Mesothelial cell of epicardium (in vitro differentiated cells): ENCODE measurements at regions not wholly inside any gene's neighbourhood (a gene's known extent, or its start where the extent isn't known, plus 50 kb on each side); places are given as distances from the start of the nearest gene placed in this dataset.

ENCODE experiments used
- DNase-seq, 2 experiments: peaks; one replicate each; pipeline ENCODE4 v3.0.0; 2021; ENCODE audit warnings: low spot score in 2 of 2; ENCODE audit not compliant: unreplicated experiment in 2 of 2
- H3K27ac Mint-ChIP-seq: 2 replicates; pipeline ENCODE4 v1.8.0; 2021; ENCODE audit warnings: mixed read lengths
- H3K27me3 Mint-ChIP-seq: 2 replicates; pipeline ENCODE4 v1.8.0; 2021; ENCODE audit warnings: low read depth, mixed read lengths
- H3K36me3 Mint-ChIP-seq: 2 replicates; pipeline ENCODE4 v1.8.0; 2021; ENCODE audit warnings: mixed read lengths
- H3K4me1 Mint-ChIP-seq: 2 replicates; pipeline ENCODE4 v1.8.0; 2021; ENCODE audit warnings: mixed read lengths
- H3K4me3 Mint-ChIP-seq: 2 replicates; pipeline ENCODE4 v1.8.0; 2021; ENCODE audit warnings: mild to moderate bottlenecking, moderate library complexity, mixed read lengths
- H3K9me3 Mint-ChIP-seq: 2 replicates; pipeline ENCODE4 v1.8.0; 2021; ENCODE audit warnings: mixed read lengths
- TF ChIP-seq, protein P1 (sequence below): fragments of 200-600 bp; sonication (generic); IDR thresholded peaks from one replicate; pipeline ENCODE4 v1.5.0; 2021; ENCODE audit warnings: antibody characterized with exemption; ENCODE audit not compliant: unreplicated experiment

DNA sequence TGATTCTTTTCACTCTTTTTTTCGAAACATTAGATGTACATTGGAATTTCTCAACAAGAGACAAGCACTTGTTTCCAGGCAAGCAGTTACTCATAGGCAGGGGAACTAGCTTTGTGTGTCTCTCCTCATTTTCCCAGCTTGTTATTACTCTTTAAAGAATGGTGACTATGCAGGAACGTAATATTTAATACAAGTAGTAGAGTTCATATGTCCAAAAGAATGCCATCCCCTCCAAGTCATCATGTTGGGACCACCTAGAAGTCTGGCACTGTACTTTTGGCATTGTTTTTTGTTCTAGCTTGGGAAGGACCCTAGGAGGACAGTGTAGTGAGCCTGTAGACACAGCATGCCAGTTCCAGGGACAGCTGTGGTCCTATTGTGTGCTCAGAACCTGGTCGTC is 650.7 kb downstream of the INHBA start:
- H3K4me1 Mint-ChIP-seq = peaks cover 25% of the 10 kb centered on the region
- H3K27ac Mint-ChIP-seq = no peak overlapping the region
- TF ChIP-seq, protein P1, sequence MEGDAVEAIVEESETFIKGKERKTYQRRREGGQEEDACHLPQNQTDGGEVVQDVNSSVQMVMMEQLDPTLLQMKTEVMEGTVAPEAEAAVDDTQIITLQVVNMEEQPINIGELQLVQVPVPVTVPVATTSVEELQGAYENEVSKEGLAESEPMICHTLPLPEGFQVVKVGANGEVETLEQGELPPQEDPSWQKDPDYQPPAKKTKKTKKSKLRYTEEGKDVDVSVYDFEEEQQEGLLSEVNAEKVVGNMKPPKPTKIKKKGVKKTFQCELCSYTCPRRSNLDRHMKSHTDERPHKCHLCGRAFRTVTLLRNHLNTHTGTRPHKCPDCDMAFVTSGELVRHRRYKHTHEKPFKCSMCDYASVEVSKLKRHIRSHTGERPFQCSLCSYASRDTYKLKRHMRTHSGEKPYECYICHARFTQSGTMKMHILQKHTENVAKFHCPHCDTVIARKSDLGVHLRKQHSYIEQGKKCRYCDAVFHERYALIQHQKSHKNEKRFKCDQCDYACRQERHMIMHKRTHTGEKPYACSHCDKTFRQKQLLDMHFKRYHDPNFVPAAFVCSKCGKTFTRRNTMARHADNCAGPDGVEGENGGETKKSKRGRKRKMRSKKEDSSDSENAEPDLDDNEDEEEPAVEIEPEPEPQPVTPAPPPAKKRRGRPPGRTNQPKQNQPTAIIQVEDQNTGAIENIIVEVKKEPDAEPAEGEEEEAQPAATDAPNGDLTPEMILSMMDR = no peak
- H3K27me3 Mint-ChIP-seq = no peaks in the 10 kb centered on the region
- DNase-seq = no peak
- no peak overlapping the region for H3K4me3 Mint-ChIP-seq
- H3K36me3 Mint-ChIP-seq = no peaks in the 10 kb centered on the region
- H3K9me3 Mint-ChIP-seq = no peaks in the 10 kb centered on the region

DNA sequence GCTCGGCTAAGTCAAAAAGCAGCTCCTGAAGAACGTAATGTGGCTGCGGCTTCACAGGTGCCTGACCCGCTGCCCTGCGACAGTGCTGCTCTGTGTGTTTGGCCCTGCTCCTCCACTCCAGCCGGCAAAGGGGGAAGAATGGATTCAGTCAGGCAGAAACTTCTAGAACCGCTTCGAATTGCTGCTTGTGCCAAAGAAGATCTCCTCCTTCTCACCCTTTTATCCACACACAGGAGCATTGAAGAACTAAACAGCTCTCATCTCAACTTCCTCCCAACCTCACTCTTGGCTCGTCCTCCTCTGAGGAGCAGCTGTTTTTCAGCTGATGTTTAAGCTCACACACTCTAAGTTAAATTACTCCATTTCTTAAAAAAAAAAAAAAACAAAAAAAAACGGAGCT is 651.4 kb downstream of the INHBA start:
- H3K27ac Mint-ChIP-seq = no peak overlapping the region
- DNase-seq = no peak
- H3K4me1 Mint-ChIP-seq = peaks cover 31% of the 10 kb centered on the region
- H3K4me3 Mint-ChIP-seq = no peak overlapping the region
- no peaks in the 10 kb centered on the region for H3K36me3 Mint-ChIP-seq
- H3K9me3 Mint-ChIP-seq = no peaks in the 10 kb centered on the region
- TF ChIP-seq, protein P1 = no peak
- no peaks in the 10 kb centered on the region for H3K27me3 Mint-ChIP-seq

DNA sequence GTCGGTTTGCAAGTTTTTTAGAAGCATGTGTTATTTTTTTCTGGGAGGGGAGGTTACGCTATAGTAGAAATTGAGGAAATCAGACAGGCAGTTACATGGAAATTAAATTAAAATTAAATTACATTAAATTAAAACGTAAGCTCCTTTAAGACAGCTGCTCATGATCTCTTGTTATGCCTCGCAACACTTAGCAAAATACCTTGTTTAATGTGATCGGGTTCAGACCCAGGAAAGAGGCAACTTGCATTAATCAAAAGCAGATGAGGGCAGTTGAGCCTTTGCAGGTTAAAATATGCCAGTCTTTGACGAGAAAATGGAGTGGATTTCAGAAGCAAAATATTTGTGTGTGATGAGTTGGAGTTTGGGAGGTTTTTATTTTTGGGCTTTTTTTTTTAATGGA is 651.8 kb downstream of the INHBA start:
- Mint-ChIP-seq H3K27ac (no peak overlapping the region), H3K27me3 (no peaks in the 10 kb centered on the region), H3K36me3 (no peaks in the 10 kb centered on the region), H3K4me3 (no peak overlapping the region), H3K4me1 (peaks cover 31% of the 10 kb centered on the region), H3K9me3 (no peaks in the 10 kb centered on the region)
- TF ChIP-seq, protein P1 = no peak
- no peak for DNase-seq

DNA sequence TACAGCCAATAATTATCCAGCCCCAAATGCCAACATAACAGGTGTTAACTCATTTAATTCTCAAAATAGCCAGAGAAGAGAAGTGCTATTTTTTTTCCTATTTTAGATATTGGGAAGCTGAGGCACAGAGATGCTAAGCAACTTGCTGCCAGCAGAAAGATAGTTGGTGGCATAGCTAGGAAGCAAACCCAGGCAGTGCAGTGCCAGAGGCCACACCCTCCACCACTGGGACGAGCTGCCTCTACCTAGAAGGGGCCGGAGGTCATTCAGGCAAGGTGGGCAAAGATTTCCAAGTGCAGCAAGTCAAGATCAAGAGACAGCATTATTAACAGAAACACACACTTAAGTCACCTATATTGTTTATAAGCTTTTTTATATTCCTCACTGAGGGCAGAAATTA is 654.1 kb downstream of the INHBA start:
- TF ChIP-seq, protein P1 = no peak
- peaks cover 30% of the 10 kb centered on the region for H3K4me1 Mint-ChIP-seq
- no peaks in the 10 kb centered on the region for H3K9me3 Mint-ChIP-seq
- DNase-seq = no peak
- no peak overlapping the region for H3K4me3 Mint-ChIP-seq
- H3K27me3 Mint-ChIP-seq = no peaks in the 10 kb centered on the region
- H3K36me3 Mint-ChIP-seq = no peaks in the 10 kb centered on the region
- no peak overlapping the region for H3K27ac Mint-ChIP-seq

DNA sequence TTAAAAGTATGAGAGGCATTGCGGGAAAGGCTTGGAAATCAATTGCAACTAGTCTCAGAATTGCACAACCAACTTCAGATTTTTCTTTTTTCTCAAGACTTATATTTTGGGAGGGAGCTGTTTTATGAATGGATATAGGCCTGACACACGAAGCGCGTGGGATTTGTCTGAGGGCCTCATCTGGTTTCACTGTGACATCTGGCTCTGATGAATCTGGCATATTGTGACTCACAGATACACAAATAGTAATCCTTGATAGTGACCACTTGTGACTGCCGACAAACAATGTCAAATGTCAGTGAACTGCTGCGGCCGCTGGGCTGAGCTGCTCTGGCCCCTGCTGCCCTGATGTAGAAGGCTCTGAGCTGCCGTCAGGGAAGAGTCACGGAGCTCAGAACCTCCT is 655.1 kb downstream of the INHBA start:
- Mint-ChIP-seq H3K27ac (no peak overlapping the region), H3K4me1 (peaks cover 30% of the 10 kb centered on the region), H3K27me3 (no peaks in the 10 kb centered on the region), H3K4me3 (no peak overlapping the region), H3K36me3 (peaks cover 5% of the 10 kb centered on the region), H3K9me3 (peaks cover 8% of the 10 kb centered on the region)
- DNase-seq = no peak
- TF ChIP-seq, protein P1 = no peak

DNA sequence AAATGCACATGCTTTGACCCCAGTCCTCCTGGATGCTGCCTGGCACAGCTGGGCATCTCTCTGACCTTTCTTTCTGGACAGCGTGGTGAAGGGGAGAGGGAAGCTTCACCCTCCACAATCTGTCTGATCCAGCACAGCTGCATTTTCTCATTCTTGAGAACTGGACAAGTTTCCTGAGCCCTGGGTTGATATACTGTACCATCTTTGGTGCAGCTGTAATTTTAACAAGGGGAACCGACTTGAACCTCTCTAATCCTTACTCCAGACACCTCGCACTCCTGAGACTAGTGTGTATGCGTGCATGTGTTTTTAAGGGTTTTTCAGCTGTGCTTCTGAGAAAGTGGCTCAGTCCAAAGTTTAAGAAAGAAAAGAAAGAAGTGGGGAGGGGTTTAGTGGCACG is 655.7 kb downstream of the INHBA start:
- TF ChIP-seq, protein P1 = no peak
- H3K27me3 Mint-ChIP-seq = no peaks in the 10 kb centered on the region
- no peak overlapping the region for H3K27ac Mint-ChIP-seq
- peaks cover 5% of the 10 kb centered on the region for H3K36me3 Mint-ChIP-seq
- H3K4me1 Mint-ChIP-seq = peaks cover 29% of the 10 kb centered on the region
- no peak for DNase-seq
- H3K9me3 Mint-ChIP-seq = peaks cover 14% of the 10 kb centered on the region
- no peak overlapping the region for H3K4me3 Mint-ChIP-seq
